CD4-positive, alpha-beta T cell (primary cell): ENCODE measurements at regions not wholly inside any gene's neighbourhood (a gene's known extent, or its start where the extent isn't known, plus 50 kb on each side); places are given as distances from the start of the nearest gene placed in this dataset.
"Not testable (repeated sequence)": the region's sequence is repeated elsewhere in the genome, so short reads cannot be mapped to it uniquely, and the experiment has no call there.

Experiments
- ATAC-seq: fragments of 200-7000 bp; cut with Tn5 transposase; one replicate; pipeline ENCODE4 v1.10.0; 2022; ENCODE audit warnings: mild to moderate bottlenecking; ENCODE audit not compliant: poor library complexity
- CTCF ChIA-PET: fragments of 350-600 bp; sonication (Branson Sonifier 250); formaldehyde crosslinking; loops from one replicate; lab custom pipeline; 2021; ENCODE audit warnings: antibody characterized with exemption, inconsistent platforms; lab: Charles Lee
- POLR2A ChIA-PET: fragments of 350-600 bp; sonication (Branson Sonifier 250); formaldehyde crosslinking; loops from one replicate; lab custom pipeline; 2021; ENCODE audit warnings: antibody characterized with exemption, inconsistent platforms; lab: Charles Lee
- DNase-seq, 14 experiments: peaks; one replicate each; pipeline ENCODE4 v3.0.0-alpha.2; 2013 to 2020; ENCODE audit warnings: mixed read lengths in 2 of 14
- H3K27ac ChIP-seq, 2 donors: one replicate each; pipeline versions ENCODE4 v1.5.1 to v1.7.0; 2013; ENCODE audit warnings: low read length in 2 of 2, low read depth in 1 of 2, mild to moderate bottlenecking in 1 of 2
- H3K27me3 ChIP-seq, 2 experiments: 1 replicate in 1 of 2; 2 replicates in 1 of 2; pipeline versions ENCODE4 v1.6.1 to v1.7.0; 2013; ENCODE audit warnings: low read length in 2 of 2, control low read depth in 1 of 2, mild to moderate bottlenecking in 1 of 2, moderate library complexity in 1 of 2; ENCODE audit not compliant: insufficient read depth in 2 of 2, control insufficient read depth in 1 of 2
- H3K36me3 ChIP-seq: one replicate; pipeline ENCODE4 v1.6.1; 2013; ENCODE audit warnings: low read length, control low read depth; ENCODE audit not compliant: insufficient read depth
- H3K4me1 ChIP-seq: one replicate; pipeline ENCODE4 v1.6.1; 2013; ENCODE audit warnings: low read length, control low read depth; ENCODE audit not compliant: insufficient read depth
- H3K4me3 ChIP-seq: one replicate; pipeline ENCODE4 v1.5.1; 2013; ENCODE audit warnings: mild to moderate bottlenecking, low read length, moderate library complexity
- H3K9me3 ChIP-seq, 2 experiments: 1 replicate in 1 of 2; 2 replicates in 1 of 2; pipeline versions ENCODE4 v1.6.1 to v1.7.0; 2013; ENCODE audit warnings: low read length in 2 of 2, mild to moderate bottlenecking in 2 of 2, control low read depth in 1 of 2, moderate library complexity in 1 of 2; ENCODE audit not compliant: control insufficient read depth in 1 of 2, insufficient read depth in 1 of 2
- H3K27ac Mint-ChIP-seq: one replicate; pipeline ENCODE4 v1.8.0; 2020; ENCODE audit warnings: mixed read lengths
- H3K27me3 Mint-ChIP-seq: one replicate; pipeline ENCODE4 v1.8.0; 2021; ENCODE audit warnings: mixed read lengths
- H3K36me3 Mint-ChIP-seq: one replicate; pipeline ENCODE4 v1.8.0; 2021; ENCODE audit warnings: low read depth, mixed read lengths
- H3K4me1 Mint-ChIP-seq: one replicate; pipeline ENCODE4 v1.8.0; 2021; ENCODE audit warnings: low read depth, mixed read lengths
- H3K4me3 Mint-ChIP-seq: one replicate; pipeline ENCODE4 v1.8.0; 2020; ENCODE audit warnings: mild to moderate bottlenecking, mixed read lengths
- H3K9me3 Mint-ChIP-seq: one replicate; pipeline ENCODE4 v1.8.0; 2020; ENCODE audit warnings: mixed read lengths
- CTCF ChIP-seq: fragments of 200-600 bp; IDR thresholded peaks from one replicate; pipeline ENCODE4 v1.8.0; 2022; ENCODE audit warnings: antibody characterized with exemption, mild to moderate bottlenecking
- intact Hi-C, 2 experiments: fragments of 100-400 bp; cut with DNase I in 1 of 2; cut with micrococcal nuclease in 1 of 2; formaldehyde crosslinking; loops; one replicate each; pipeline versions ENCODE4 v1.15.1 to v1.9.0; 2023 to 2025; cut with DNase I, micrococcal nuclease

- no peaks in the 10 kb centered on the region for H3K36me3 ChIP-seq
- Mint-ChIP-seq H3K27ac (no peak overlapping the region), H3K9me3 (peaks cover 5% of the 10 kb centered on the region), H3K27me3 (peaks cover 6% of the 10 kb centered on the region), H3K4me1 (peaks cover 4% of the 10 kb centered on the region), H3K36me3 (peaks cover 8% of the 10 kb centered on the region), H3K4me3 (no peak overlapping the region)
- ChIA-PET CTCF (no interaction called here), POLR2A (no interaction called here)
- TF ChIP-seq CTCF = peak; percentile 59
- intact Hi-C loops = no loop called here
- H3K4me3 ChIP-seq = no peak overlapping the region
- H3K27ac ChIP-seq = no peak overlapping the region
- DNase-seq (peak in 10 of 14 experiments; percentile 2 to 45 (median 24)), ATAC-seq (no peak)
- no peaks in the 10 kb centered on the region for H3K9me3 ChIP-seq
- H3K27me3 ChIP-seq = no peaks in the 10 kb centered on the region
- peaks cover 6% of the 10 kb centered on the region for H3K4me1 ChIP-seq
Observed at GRCh38 chr7:136114966-136115762, 138.0 kb upstream of the MTPN start.

- H3K4me3 ChIP-seq, H3K4me1 ChIP-seq, H3K36me3 ChIP-seq, intact Hi-C loops, DNase-seq, H3K4me1 Mint-ChIP-seq, H3K36me3 Mint-ChIP-seq, POLR2A ChIA-PET, H3K27me3 ChIP-seq, ATAC-seq, H3K27ac ChIP-seq, CTCF ChIA-PET, H3K4me3 Mint-ChIP-seq, H3K9me3 Mint-ChIP-seq, H3K27ac Mint-ChIP-seq, H3K9me3 ChIP-seq, H3K27me3 Mint-ChIP-seq: not testable (repeated sequence)
Observed at GRCh38 chr7:136114467-136114866, 137.3 kb upstream of the MTPN start.

GRCh38 chr7:136109037-136109436, 131.9 kb upstream of the MTPN start:
- H3K36me3 Mint-ChIP-seq, H3K27me3 ChIP-seq, H3K4me3 Mint-ChIP-seq, H3K9me3 ChIP-seq, CTCF ChIA-PET, H3K4me1 ChIP-seq, H3K27me3 Mint-ChIP-seq, H3K27ac Mint-ChIP-seq, POLR2A ChIA-PET, DNase-seq, ATAC-seq, intact Hi-C loops, H3K36me3 ChIP-seq, H3K4me1 Mint-ChIP-seq, H3K4me3 ChIP-seq, H3K27ac ChIP-seq: not testable (repeated sequence)
- peaks cover 16% of the 10 kb centered on the region for H3K9me3 Mint-ChIP-seq

DNA sequence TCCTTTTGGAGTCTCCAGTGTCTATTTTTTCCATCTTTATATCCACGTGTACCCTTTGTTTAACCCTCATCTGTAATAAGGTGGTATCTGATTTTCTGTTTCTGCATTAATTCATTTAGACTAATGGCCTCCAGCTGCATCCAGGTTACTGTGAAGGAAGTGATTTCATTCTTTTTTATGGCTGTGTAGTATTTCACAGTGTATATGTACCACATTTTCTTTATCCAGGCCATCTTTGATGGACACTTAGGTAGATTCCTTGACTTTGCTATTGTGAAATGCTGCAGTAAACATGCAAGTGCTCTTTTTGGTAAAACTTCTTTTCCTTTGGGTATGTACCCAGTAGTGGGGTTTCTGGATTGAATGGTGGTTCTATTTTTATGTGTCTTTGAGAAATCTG, 128.0 kb upstream of the MTPN start:
- CTCF ChIA-PET = no interaction called here
- TF ChIP-seq CTCF = no peak
- ATAC-seq = no peak

More for the DNA sequence above, 128.0 kb upstream of the MTPN start:
- intact Hi-C loops = no loop called here
- Histone ChIP-seq H3K4me3 (no peak overlapping the region), H3K36me3 (no peaks in the 10 kb centered on the region), H3K9me3 (peaks cover 0 to 5% of the 10 kb centered on the region in 2 experiments), H3K27me3 (no peaks in the 10 kb centered on the region), H3K4me1 (no peaks in the 10 kb centered on the region), H3K27ac (no peak overlapping the region)
- DNase-seq = no peak
- POLR2A ChIA-PET = no interaction called here
- no peaks in the 10 kb centered on the region for H3K4me1 Mint-ChIP-seq
- H3K36me3 Mint-ChIP-seq = no peaks in the 10 kb centered on the region
- no peaks in the 10 kb centered on the region for H3K27me3 Mint-ChIP-seq
- H3K27ac Mint-ChIP-seq = no peak overlapping the region
- peaks cover 12% of the 10 kb centered on the region for H3K9me3 Mint-ChIP-seq
- H3K4me3 Mint-ChIP-seq = no peak overlapping the region
